Lower leg skin (tissue), 4 donors: ENCODE measurements at regions not wholly inside any gene's neighbourhood (a gene's known extent, or its start where the extent isn't known, plus 50 kb on each side); places are given as distances from the start of the nearest gene placed in this dataset.
A peak's percentile ranks its signal among the peaks of the same experiment; 100 is the strongest.

Experiments
- DNase-seq, 2 donors: peaks; one replicate each; pipeline ENCODE4 v3.0.0-alpha.2; 2019; ENCODE audit warnings: low spot score in 2 of 2
- H3K4me3 ChIP-seq: fragments of 200-600 bp; sonication (generic); 2 replicates; pipeline ENCODE4 v1.5.1; 2017; ENCODE audit warnings: mild to moderate bottlenecking, low read depth; ENCODE audit not compliant: poor library complexity, severe bottlenecking
- POLR2A ChIP-seq, 2 donors: fragments of 450-650 bp; IDR thresholded peaks; one replicate each; pipeline ENCODE4 v1.6.1; 2016 to 2017; ENCODE audit warnings: antibody characterized with exemption in 2 of 2, mild to moderate bottlenecking in 1 of 2, moderate library complexity in 1 of 2
- WGBS, 2 donors: methylation state at CpG; one replicate each; pipeline ENCODE4 v1.1.5; 2018; 5-methylcytosine and 5-hydroxymethylcytosine counted together
- intact Hi-C: fragments of 100-400 bp; cut with DNase I; formaldehyde crosslinking; loops from one replicate; pipeline ENCODE4 v1.15.0; 2023; ENCODE audit warnings: low total_unique reads
- TF ChIP-seq, protein P1 (sequence below), 3 donors: fragments of 450-650 bp; IDR thresholded peaks; one replicate each; pipeline ENCODE4 v1.5.1; 2016; ENCODE audit warnings: antibody characterized with exemption in 3 of 3, mild to moderate bottlenecking in 3 of 3, moderate library complexity in 2 of 3

DNA sequence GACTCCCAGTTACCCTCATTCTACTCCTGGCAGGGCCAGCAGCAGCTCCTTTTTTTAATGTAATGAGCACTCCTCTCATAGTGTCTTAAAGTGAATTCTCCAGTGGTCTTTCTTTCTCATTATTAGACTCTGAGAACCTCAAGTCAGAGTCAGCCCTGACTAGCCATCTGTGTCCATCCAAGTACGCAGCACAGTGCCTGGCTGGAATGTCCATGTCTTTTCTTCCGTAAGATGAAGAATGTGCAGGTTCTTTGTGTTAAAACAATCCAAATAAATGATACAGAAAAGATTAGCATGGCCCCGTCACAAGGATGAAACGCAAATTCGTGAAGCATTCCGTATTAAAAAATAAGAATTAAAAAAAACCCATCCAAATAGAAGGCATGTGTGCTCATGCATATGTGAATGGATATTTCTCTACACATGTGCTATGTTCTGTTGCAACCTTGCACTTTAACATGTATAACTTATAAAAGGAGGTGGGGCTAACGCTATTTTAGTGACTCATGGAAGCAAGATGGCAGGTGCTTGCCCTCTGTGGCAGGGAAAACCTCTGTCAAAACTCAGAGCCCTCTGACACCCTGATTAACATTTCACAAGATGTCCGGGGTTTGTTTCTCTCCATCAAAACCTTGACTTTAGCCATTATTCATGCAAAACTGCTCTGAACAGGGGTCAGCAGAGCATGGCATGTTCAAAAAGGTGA lies 170.7 kb upstream of the TOPAZ1 start:
- no peak overlapping the region for H3K4me3 ChIP-seq
- no peak for TF ChIP-seq POLR2A (IDR thresholded peaks at IDR 0.05)
- TF ChIP-seq, protein P1, sequence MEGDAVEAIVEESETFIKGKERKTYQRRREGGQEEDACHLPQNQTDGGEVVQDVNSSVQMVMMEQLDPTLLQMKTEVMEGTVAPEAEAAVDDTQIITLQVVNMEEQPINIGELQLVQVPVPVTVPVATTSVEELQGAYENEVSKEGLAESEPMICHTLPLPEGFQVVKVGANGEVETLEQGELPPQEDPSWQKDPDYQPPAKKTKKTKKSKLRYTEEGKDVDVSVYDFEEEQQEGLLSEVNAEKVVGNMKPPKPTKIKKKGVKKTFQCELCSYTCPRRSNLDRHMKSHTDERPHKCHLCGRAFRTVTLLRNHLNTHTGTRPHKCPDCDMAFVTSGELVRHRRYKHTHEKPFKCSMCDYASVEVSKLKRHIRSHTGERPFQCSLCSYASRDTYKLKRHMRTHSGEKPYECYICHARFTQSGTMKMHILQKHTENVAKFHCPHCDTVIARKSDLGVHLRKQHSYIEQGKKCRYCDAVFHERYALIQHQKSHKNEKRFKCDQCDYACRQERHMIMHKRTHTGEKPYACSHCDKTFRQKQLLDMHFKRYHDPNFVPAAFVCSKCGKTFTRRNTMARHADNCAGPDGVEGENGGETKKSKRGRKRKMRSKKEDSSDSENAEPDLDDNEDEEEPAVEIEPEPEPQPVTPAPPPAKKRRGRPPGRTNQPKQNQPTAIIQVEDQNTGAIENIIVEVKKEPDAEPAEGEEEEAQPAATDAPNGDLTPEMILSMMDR (IDR thresholded peaks at IDR 0.05) = no peak
- intact Hi-C loops = no loop called here
- WGBS, 2 donors = 91 to 92% methylated on average over 8 of the region's 8 CpGs
- peak in 1 of 2 donors; percentile 15 for DNase-seq

DNA sequence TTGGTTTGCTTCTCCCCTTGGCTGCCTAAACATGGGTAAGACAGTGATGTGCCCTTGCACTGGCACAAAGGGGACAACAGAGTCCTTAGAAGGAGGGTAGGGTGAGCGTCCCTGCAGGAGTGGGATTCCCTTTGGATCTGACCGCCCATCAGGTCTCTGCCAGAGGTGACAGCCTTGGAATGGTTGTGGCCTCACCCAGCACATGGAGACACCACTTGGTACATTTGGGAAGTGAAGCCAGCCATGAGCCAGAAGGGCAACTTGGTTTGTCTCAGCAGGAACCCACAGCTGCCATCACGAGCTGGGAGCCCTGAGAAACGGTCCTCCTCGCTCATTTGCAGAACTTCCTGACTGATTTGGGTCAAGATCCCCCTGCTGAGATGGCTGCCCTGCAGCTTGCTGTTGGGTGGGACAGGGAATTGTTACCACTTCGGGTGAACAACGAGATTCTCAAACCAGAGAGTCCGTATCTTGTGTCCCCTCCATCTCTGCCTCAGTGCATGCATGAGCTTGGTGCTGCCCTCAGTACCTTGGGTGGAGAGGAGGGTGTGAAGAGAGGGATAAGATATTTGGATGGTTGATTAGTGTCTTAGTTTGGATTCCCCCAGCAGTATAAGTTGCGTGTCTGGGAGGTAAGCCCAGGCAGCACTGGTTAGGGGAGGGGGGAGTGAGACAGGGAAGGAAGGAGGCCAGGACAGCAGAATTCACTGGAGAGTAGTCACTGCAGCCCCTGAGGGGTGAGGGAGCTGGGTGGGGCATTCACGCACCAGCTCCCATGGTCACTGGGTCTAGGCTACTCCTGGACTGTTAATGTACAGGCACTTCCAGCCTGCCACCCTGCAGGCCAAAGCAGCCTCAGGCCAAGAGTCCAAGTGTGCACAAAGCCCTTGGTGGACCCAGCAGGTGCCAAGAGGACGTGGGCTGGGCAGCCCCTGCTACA lies 168.8 kb upstream of the TOPAZ1 start:
- peak in 1 of 2 donors; percentile 54 for DNase-seq
- no peak for TF ChIP-seq POLR2A (IDR thresholded peaks at IDR 0.05)
- TF ChIP-seq, protein P1 (IDR thresholded peaks at IDR 0.05) = no peak
- 85 to 86% methylated on average over 11 of the region's 11 CpGs for WGBS, 2 donors
- intact Hi-C loops = no loop called here
- H3K4me3 ChIP-seq = no peak overlapping the region

DNA sequence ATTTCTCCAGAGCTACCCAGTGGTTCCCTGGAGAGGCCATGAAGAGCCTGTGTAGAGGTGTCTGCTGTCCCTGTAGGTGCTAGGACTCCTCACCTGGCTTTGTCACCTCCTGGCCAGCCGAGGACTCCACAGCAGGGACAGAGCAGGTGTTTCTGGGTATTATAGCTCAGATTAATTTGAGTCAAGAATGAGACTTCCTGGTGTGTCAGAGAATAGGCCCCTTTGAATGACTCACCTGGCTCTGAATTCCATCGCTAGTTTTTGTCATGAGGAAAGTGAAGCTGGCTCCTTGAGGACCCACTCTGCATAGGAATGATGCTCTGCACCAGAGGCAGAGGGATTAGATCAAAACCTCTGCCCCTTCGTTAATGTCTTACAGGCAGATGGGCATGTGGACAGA lies 167.5 kb upstream of the TOPAZ1 start:
- peak in 1 of 2 donors; percentile 5 for DNase-seq
- TF ChIP-seq POLR2A (IDR thresholded peaks at IDR 0.05) = no peak
- TF ChIP-seq, protein P1 (IDR thresholded peaks at IDR 0.05) = no peak
- H3K4me3 ChIP-seq = no peak overlapping the region
- intact Hi-C loops = no loop called here
- WGBS, 2 donors = 75 to 76% methylated on average over 3 of the region's 3 CpGs

DNA sequence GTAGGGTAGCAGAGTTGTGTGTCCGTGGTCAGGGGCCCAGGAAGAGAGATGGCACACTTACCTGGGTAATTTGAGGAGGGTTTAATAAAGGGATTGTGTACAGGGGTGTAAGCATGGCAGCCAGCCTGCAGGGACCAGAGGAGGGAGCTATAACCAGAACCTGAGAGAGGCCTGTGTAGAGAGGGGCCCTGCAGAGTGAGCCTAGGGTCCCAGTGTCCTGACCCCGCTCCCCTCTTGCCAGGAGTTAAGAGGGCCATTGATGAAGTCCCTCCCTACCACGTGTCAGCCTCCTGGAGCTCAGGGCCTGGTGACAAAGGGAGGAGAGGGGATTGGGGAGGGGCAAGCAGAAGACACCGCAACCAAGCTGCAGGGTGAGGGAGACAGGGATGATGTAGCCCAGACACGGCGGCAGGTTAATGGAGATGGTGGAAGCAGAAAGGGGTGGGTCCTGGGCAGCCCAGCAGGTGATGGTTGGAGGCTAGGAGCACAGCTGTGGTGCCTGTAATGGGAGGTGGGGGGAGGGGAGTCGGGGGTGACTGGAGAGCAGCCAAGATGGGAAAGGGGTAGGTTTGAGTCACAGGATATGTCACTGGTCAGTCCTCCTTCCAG lies 165.4 kb upstream of the TOPAZ1 start:
- peak in 1 of 2 donors; percentile 50 for DNase-seq
- intact Hi-C loops = no loop called here
- no peak for TF ChIP-seq POLR2A (IDR thresholded peaks at IDR 0.05)
- TF ChIP-seq, protein P1 (IDR thresholded peaks at IDR 0.05) = no peak
- no peak overlapping the region for H3K4me3 ChIP-seq
- whole genome bisulfite sequencing, 2 donors = 71 to 72% methylated on average over 7 of the region's 7 CpGs

DNA sequence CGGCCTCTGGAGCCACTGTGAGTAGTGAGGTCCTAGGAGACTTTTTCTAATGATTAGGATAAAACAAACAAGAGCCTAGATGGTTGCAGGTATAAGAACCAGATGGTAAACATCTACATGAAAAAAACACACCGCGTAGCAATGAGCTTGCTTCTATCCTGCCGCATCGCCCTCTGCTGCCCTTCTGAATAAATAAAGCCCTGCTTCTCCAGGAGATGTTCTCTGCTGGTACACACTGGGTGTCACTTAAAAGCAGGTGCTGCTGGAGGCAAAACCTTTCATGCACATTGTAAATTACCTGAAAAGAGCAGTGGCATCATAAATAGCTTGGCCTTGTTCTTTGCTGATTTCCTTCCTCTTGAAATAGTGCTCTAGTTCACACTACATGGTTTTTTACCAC lies 164.4 kb upstream of the TOPAZ1 start:
- no peak for TF ChIP-seq POLR2A (IDR thresholded peaks at IDR 0.05)
- TF ChIP-seq, protein P1 (IDR thresholded peaks at IDR 0.05) = no peak
- H3K4me3 ChIP-seq = no peak overlapping the region
- WGBS, 2 donors = 42 to 62% methylated on average over 5 of the region's 5 CpGs
- DNase-seq = peak in 1 of 2 donors; percentile 17
- intact Hi-C loops = no loop called here
